NB4 (cell line): ENCODE measurements at regions not wholly inside any gene's neighbourhood (a gene's known extent, or its start where the extent isn't known, plus 50 kb on each side); places are given as distances from the start of the nearest gene placed in this dataset.

Experiments
- MAX ChIP-seq: IDR thresholded peaks from 2 replicates; pipeline ENCODE4 v1.6.1; 2011; ENCODE audit warnings: low read depth, low read length
- MYC ChIP-seq: IDR thresholded peaks from 2 replicates; pipeline ENCODE4 v1.6.1; 2011; ENCODE audit warnings: low read depth, low read length
- POLR2A ChIP-seq: IDR thresholded peaks from 2 replicates; pipeline ENCODE4 v1.6.1; 2011; ENCODE audit warnings: mild to moderate bottlenecking; ENCODE audit not compliant: insufficient read length; ENCODE audit errors: extremely low read depth
- TF ChIP-seq, protein P1 (sequence below): IDR thresholded peaks from one replicate; pipeline ENCODE4 v1.5.1; 2012; ENCODE audit warnings: low read depth, low read length

GRCh38 chr1:220966881-220967611 lies 87.8 kb downstream of the HLX start:
- TF ChIP-seq, protein P1, sequence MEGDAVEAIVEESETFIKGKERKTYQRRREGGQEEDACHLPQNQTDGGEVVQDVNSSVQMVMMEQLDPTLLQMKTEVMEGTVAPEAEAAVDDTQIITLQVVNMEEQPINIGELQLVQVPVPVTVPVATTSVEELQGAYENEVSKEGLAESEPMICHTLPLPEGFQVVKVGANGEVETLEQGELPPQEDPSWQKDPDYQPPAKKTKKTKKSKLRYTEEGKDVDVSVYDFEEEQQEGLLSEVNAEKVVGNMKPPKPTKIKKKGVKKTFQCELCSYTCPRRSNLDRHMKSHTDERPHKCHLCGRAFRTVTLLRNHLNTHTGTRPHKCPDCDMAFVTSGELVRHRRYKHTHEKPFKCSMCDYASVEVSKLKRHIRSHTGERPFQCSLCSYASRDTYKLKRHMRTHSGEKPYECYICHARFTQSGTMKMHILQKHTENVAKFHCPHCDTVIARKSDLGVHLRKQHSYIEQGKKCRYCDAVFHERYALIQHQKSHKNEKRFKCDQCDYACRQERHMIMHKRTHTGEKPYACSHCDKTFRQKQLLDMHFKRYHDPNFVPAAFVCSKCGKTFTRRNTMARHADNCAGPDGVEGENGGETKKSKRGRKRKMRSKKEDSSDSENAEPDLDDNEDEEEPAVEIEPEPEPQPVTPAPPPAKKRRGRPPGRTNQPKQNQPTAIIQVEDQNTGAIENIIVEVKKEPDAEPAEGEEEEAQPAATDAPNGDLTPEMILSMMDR: no peak
- TF ChIP-seq POLR2A (no peak), MYC (no peak), MAX (no peak)
